ENCODE measurements at regions not wholly inside any gene's neighbourhood (a gene's known extent, or its start where the extent isn't known, plus 50 kb on each side); places are given as distances from the start of the nearest gene placed in this dataset.
"Not testable (repeated sequence)": the region's sequence is repeated elsewhere in the genome, so short reads cannot be mapped to it uniquely, and the experiment has no call there.

GRCh38 chr4:184949020-184949419, 69.3 kb upstream of the HELT start:
- no peak for DNase-seq (ENCODE audit: low spot score)

DNA sequence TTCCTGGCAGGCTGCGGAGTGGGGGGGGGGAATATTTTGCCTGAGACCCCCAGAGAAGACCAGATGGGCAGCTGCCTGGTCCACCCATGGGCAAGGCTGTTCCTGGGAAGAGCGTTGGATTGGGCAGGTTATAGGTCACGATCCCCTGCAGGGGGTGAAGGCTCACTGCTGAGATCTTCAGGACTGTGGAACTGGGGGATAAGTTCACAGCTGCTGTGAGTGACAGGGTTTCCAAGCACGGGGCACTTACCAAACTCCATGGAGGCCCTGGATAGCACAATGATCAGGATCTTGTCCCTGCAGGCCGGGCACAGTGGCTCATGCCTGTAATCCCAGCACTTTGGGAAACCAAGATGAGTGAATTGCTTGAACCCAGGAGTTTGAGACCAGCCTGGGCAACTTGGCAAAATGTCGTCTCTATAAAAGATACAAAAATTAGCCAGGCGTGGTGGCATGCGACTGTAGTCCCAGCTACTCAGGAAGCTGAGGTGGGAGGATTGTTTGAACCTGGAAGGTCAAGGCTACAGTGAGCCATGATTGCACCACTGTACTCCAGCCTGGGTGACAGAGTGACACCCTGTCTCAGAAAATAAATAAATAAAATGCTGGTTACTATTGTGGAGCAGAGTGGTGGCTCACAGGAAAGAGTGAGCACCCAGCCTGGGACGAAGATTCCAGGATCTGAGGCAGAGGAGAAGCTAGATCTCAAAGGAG, 68.0 kb upstream of the HELT start:
- no peak for DNase-seq (ENCODE audit: low spot score)

DNA sequence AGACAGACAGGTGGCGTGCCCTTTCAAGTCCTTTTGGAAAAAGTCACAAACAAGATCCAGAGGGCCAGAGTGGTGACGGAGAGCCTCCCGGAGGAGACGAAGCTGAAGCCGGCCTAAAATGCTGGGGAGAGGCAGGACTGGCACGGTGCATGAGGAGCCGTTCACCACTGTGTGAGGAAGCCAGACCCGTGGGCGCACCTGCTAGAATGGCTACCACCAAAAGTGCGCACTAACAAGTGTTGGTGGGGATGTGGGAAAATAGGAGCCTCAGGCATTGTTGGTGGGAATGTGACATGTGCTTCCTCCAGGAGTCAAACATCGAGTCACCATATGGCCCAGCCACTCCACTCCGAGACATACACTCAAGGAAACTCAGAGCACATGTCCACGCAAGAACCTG, 67.4 kb upstream of the HELT start:
- no peak for DNase-seq (ENCODE audit: low spot score)

GRCh38 chr4:184951668-184952160, 66.6 kb upstream of the HELT start:
- no peak for DNase-seq (ENCODE audit: low spot score)

- DNase-seq (ENCODE audit: low spot score), result no peak
Observed at GRCh38 chr4:184952522-184952921, 65.8 kb upstream of the HELT start.

DNA sequence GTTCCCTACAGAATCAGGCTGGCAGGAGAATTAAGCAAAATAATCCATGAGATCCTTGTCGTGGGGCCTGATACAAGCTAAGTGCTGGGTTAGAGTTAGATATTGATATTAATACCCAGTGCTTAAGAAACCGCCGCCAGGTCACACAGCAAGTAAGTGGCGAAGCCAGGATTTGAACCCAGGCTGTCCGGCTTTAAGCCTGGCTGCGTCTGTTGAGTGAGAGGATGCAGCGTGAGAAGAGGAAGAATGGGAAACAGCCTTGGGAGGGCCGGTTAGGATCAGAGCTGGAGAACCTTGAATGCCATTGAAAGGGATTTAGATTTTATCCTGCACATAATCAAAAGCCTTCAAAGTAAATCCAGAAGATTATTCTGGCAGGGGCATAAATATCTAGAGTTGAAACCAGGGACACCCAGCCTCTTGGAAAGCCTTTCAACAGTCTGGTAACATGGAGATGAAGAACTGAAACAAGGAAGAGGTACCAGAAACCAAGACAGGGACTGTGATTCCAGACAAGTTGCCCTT, 64.8 kb upstream of the HELT start:
- no peak for DNase-seq (ENCODE audit: low spot score)

DNA sequence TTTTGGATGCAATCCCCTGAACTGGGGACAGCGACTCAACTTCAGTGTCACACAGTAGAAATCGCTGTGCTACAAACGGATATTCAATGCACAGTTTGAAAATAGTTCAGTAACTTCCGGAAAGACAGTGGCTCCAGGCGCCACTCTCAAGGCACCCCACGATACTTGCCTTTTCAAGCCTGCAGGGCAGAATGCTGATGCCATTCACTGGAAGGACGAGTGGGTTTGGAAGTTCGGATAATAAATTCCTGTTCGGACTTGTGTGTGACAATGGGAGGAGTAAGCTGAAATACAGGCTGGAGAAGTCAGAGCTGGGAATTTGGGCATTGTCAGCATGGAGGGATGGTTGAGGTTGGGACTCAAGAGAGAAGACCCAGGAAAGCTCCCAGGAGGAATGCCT, 64.3 kb upstream of the HELT start:
- no peak for DNase-seq (ENCODE audit: low spot score)

DNA sequence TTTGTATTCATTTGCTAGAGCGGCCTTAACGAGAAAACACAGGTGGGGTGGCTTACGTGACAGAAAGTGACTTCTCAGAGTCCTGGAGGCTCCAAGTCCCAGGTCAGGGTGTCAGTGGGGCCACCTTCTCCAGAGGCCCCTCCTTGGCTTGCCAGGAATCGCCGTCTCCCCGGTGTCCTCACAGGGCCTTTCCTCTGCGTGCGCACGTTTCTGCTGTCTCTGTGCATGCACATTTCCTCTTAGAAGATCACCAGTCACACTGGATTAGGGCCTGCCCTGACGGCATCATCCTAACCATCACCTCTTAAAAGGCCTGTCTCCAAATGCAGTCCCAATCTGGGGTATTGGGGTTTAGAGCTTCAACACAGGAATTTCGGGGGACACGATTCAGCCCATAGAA, 63.8 kb upstream of the HELT start:
- no peak for DNase-seq (ENCODE audit: low spot score)

DNA sequence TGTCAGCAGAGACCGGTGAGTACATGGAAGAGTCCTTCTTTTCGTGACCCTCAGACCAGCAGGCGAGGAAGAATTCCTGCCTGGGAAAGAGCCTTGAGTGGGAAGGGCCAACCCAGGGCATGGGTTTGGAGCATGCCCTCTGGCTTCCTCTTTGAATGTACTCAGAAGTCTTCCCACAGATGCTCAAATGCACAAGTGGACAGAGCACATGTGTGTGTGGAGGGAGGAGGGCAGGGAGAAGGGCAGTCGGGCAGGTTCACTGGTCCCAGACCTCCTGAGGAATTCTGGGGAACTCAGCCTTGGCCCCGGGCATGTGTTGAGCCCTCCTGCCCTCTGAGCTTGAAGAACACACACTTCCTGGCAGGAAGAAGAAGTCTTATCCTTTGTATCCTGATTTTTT, 63.2 kb upstream of the HELT start:
- DNase-seq (ENCODE audit: low spot score), result no peak

DNA sequence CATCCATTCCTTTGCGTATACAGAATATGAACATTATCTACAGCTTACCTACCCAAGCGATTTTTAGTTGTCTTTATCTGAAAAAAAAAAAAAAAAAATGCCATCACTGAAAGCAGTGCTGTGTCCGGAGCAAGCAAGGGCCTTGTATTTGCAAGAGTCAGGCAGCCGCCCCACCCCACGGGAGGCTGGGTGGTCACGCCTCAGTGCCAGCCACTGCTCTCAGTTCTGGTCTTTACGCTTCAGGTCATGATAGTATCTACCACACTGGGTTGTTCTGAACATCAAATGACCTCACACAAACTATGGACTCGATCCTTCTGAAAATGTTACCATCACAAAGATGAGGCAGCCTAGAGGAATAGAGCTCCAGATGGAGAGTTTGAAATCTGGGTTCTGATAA, 62.7 kb upstream of the HELT start:
- DNase-seq (ENCODE audit: low spot score), result no peak

DNA sequence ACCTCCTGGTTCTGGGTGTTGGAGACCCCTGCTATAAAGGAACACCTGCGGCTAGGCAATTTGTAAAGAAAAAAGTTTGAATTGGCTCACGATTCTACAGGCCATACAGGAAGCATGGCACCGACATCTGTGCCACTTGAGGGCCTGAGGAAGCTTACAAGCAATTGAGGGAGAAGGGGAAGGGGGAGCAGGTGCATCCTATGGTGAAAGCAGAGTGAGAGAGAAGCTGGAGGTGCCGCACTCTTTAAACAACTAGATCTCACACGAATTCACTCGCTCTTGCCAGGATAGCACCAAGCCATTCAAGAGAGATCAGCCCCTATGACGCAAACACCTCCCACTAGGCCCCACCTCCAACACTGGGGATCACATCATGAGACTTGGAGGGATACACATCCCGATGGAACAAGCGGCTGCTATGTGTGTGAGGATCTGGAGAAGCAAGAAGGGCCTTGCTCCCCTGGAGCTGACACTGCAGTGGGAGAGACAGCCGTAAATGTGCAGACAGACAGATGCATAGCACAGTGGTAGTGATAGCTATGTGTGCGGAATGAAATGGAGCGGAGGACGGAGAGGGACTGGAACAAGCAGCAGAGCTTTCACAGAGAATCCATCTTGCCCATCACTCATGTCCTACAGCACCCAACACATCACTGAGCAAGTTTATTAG, 60.7 kb upstream of the HELT start:
- no peak for DNase-seq (ENCODE audit: low spot score)

GRCh38 chr4:184958127-184958922, 60.0 kb upstream of the HELT start:
- DNase-seq (ENCODE audit: low spot score), result no peak

GRCh38 chr4:184958923-184959210, 59.4 kb upstream of the HELT start:
- no peak for DNase-seq (ENCODE audit: low spot score)

DNA sequence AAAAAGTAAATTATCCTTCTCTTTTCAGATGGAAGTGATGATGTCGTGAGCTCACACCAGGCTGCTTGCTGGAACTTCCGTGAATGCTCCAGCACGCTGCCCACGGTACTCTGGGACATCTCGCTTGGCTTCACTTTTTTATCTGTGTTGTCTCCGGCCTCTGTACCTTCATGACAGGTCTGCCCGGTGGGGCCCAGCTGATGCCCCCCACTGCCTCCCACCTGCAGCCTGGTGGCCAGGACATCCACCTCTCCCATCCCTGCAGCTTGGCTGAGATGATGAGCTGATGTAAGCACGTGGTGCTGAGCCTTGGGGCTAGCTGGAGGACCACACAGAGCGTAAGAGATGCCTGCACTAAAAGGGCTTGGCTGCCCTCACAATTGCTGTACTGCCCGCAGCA, 59.0 kb upstream of the HELT start:
- no peak for DNase-seq (ENCODE audit: low spot score)

- DNase-seq (ENCODE audit: low spot score), result no peak
Observed at GRCh38 chr4:184959786-184960185, 58.5 kb upstream of the HELT start.

GRCh38 chr4:184960505-184960971, 57.8 kb upstream of the HELT start:
- no peak for DNase-seq (ENCODE audit: low spot score)

GRCh38 chr4:184961660-184962059, 56.6 kb upstream of the HELT start:
- DNase-seq (ENCODE audit: low spot score), result no peak

DNA sequence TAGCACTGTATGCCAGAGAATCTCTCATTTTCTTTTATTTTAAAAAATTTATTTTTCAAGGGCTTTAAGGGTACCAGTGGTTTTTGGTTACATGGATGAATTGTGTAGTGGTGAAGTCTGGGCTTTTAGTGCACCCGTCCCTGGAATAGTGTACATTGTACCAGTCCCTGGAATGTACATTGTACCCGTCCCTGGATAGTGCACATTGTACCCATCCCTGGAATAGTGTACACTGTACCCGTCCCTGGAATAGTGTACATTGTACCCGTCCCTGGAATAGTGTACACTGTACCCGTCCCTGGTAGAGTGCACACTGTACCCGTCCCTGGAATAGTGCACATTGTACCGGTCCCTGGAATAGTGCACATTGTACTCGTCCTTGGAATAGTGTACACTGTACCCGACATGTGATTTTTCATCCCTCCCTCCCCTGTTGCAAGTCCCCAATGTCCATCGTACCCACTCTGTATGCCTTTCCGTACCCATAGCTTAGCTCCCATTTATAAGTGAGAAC, 56.1 kb upstream of the HELT start:
- no peak for DNase-seq (ENCODE audit: low spot score)

- not testable (repeated sequence) for DNase-seq (ENCODE audit: low spot score)
Observed at GRCh38 chr4:184965230-184966050, 52.9 kb upstream of the HELT start.

DNA sequence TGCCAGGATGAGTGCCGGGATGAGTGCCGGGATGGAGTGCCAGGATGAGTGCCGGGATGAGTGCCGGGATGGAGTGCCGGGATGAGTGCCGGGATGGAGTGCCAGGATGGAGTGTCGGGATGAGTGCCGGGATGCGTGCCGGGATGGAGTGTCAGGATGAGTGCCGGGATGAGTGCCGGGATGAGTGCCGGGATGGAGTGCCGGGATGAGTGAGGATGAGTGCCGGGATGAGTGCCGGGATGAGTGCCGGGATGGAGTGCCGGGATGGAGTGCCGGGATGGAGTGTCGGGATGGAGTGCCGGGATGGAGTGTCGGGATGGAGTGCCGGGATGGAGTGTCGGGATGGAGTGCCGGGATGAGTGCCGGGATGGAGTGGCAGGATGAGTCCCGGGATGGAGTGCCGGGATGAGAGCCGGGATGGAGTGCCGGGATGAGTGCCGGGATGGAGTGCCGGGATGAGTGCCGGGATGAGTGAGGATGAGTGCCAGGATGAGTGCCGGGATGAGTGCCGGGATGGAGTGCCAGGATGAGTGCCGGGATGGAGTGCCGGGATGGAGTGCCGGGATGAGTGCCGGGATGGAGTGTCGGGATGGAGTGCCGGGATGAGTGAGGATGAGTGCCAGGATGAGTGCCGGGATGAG, 52.1 kb upstream of the HELT start:
- DNase-seq (ENCODE audit: low spot score), result not testable (repeated sequence)

DNA sequence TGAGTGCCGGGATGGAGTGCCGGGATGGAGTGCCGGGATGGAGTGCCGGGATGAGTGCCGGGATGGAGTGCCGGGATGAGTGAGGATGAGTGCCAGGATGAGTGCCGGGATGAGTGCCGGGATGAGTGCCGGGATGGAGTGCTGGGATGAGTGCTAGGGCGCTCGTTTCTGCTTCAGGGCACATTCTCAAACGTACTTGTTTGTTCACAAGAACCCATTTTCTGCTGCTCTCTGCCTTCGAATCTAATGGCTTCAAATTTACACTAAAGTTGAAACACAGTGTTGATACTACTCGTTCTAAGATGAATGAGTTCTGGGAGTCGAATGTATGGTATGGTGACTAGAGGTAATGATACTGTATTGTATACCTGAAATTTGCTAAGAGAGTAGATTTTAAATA, 50.6 kb upstream of the HELT start:
- DNase-seq (ENCODE audit: low spot score), result not testable (repeated sequence)

Measured in HT-29 (cell line).